ENCODE measurements at regions not wholly inside any gene's neighbourhood (a gene's known extent, or its start where the extent isn't known, plus 50 kb on each side); places are given as distances from the start of the nearest gene placed in this dataset.

DNA sequence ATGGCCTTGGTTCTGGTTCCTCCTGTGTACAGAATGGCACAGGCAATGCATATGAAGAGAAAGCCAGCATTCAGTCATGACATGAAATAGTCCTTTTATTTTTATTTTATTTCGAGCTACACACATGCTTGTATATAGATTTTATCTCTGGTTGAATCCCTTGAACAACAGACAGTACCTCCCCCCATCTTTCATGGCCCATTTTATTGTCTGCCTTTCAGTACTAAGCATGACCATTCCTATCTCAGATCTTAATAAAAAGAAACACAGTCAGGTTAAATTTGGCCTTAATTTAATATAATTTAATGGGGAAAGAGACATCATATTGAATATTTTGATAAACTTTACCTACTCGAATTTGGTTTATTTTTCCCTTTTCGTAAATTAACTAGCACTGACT is 76.4 kb upstream of the VANGL1 start:
- TF ChIP-seq, protein P1, sequence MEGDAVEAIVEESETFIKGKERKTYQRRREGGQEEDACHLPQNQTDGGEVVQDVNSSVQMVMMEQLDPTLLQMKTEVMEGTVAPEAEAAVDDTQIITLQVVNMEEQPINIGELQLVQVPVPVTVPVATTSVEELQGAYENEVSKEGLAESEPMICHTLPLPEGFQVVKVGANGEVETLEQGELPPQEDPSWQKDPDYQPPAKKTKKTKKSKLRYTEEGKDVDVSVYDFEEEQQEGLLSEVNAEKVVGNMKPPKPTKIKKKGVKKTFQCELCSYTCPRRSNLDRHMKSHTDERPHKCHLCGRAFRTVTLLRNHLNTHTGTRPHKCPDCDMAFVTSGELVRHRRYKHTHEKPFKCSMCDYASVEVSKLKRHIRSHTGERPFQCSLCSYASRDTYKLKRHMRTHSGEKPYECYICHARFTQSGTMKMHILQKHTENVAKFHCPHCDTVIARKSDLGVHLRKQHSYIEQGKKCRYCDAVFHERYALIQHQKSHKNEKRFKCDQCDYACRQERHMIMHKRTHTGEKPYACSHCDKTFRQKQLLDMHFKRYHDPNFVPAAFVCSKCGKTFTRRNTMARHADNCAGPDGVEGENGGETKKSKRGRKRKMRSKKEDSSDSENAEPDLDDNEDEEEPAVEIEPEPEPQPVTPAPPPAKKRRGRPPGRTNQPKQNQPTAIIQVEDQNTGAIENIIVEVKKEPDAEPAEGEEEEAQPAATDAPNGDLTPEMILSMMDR (IDR thresholded peaks at IDR 0.05): no peak
- TF ChIP-seq POLR2A (IDR thresholded peaks at IDR 0.05) (no peak), EP300 (IDR thresholded peaks at IDR 0.05) (no peak)
